A673 (cell line): ENCODE measurements at regions not wholly inside any gene's neighbourhood (a gene's known extent, or its start where the extent isn't known, plus 50 kb on each side); places are given as distances from the start of the nearest gene placed in this dataset.
A peak's percentile ranks its signal among the peaks of the same experiment; 100 is the strongest.

Experiments
- BruUV-seq: library from RNA; stranded (reverse); fragments of 400-500 nt; replicated peaks from 2 replicates; lab custom pipeline; 2021; lab: Mats Ljungman, UMichigan
- CTCF ChIA-PET: fragments of 300-600 bp; sonication (Branson Sonifier 250); formaldehyde crosslinking; loops from one replicate; lab custom pipeline; 2022; ENCODE audit warnings: antibody characterized with exemption; lab: Charles Lee
- POLR2A ChIA-PET: fragments of 300-600 bp; sonication (Branson Sonifier 250); formaldehyde crosslinking; loops from one replicate; lab custom pipeline; 2022; ENCODE audit warnings: antibody characterized with exemption; ENCODE audit not compliant: low non-redundant PET; lab: Charles Lee
- DNase-seq: peaks from one replicate; pipeline ENCODE4 v3.0.0-alpha.2; 2015; ENCODE audit warnings: low spot score
- H3K27ac ChIP-seq: fragments of 200-600 bp; sonication (generic); 2 replicates; pipeline ENCODE4 v1.5.1; 2016; ENCODE audit warnings: mixed run types, low read depth, mild to moderate bottlenecking, mixed read lengths, antibody characterized with exemption, low read length; ENCODE audit not compliant: poor library complexity, severe bottlenecking
- H3K27me3 ChIP-seq: fragments of 200-600 bp; sonication (generic); replicated peaks from 2 replicates; pipeline ENCODE4 v1.6.1; 2017; ENCODE audit warnings: mixed run types, low read depth, mild to moderate bottlenecking, mixed read lengths, antibody characterized with exemption, low read length; ENCODE audit not compliant: insufficient read depth, poor library complexity
- H3K36me3 ChIP-seq: fragments of 200-600 bp; sonication (generic); 2 replicates; pipeline ENCODE4 v1.6.1; 2016; ENCODE audit warnings: mixed run types, mild to moderate bottlenecking, mixed read lengths, antibody characterized with exemption, low read length; ENCODE audit not compliant: insufficient read depth, poor library complexity, severe bottlenecking
- H3K4me1 ChIP-seq: fragments of 200-600 bp; sonication (generic); 2 replicates; pipeline ENCODE4 v1.6.1; 2017; ENCODE audit warnings: mixed run types, mild to moderate bottlenecking, mixed read lengths, antibody characterized with exemption, low read length; ENCODE audit not compliant: insufficient read depth, poor library complexity, severe bottlenecking
- H3K4me3 ChIP-seq: fragments of 200-600 bp; sonication (generic); 2 replicates; pipeline ENCODE4 v1.5.1; 2016; ENCODE audit warnings: low read depth, mixed run types, mild to moderate bottlenecking, mixed read lengths, low read length; ENCODE audit not compliant: poor library complexity, severe bottlenecking
- H3K9me3 ChIP-seq: fragments of 200-600 bp; sonication (generic); 2 replicates; pipeline ENCODE4 v1.6.1; 2016; ENCODE audit warnings: mixed run types, low read depth, mild to moderate bottlenecking, mixed read lengths, antibody characterized with exemption, low read length; ENCODE audit not compliant: poor library complexity, severe bottlenecking
- EZH2 ChIP-seq: fragments of 200-600 bp; sonication (generic); IDR thresholded peaks from 2 replicates; pipeline ENCODE4 v1.6.1; 2017; ENCODE audit warnings: borderline replicate concordance, low read depth, mild to moderate bottlenecking, mixed read lengths, antibody characterized with exemption, low read length; ENCODE audit not compliant: poor library complexity, severe bottlenecking
- intact Hi-C: fragments of 100-400 bp; cut with micrococcal nuclease; formaldehyde crosslinking; loops from one replicate; pipeline ENCODE4 v1.10.0; 2022; ENCODE audit not compliant: unreplicated experiment
- TF ChIP-seq, protein P1 (sequence below): fragments of 300-800, 200-600 bp; sonication (generic); conservative IDR thresholded peaks from 2 replicates; pipeline ENCODE4 v1.5.1; 2017; ENCODE audit warnings: low read depth, mild to moderate bottlenecking, antibody characterized with exemption, low read length, moderate library complexity, mixed read lengths

DNA sequence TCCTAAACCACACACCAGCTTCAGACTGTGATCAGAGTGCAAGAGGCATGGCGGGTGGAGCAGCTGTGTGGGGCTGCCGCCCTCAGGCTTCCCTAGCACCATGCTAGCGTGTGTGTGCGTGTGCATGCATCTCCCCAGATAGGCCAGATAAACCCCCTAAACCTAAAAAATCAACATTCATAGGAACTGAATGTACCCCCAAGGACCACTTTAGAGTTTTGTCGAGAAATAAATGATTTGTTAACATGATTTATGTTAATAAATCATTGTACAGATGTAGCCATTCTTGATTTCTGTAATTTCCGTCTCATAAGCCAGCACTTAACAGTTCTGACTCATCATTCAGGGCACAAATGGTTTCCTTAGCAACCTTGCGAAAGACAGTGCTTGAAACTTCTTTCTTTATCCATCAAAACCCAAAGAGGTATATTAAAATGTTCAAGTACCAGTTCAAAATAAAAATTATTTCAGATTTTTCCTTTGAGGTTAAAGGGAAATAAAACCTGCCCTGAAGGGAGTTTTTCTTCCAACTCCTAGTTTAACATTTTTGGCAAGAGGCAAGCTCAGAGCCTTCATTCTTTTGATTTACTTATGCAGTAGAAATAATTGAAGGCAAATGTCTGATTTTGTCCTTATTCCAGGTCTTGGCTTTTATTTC, 206.2 kb upstream of the RGS6 start:
- no peak overlapping the region for H3K4me3 ChIP-seq
- no peaks in the 10 kb centered on the region for H3K36me3 ChIP-seq
- no peaks in the 10 kb centered on the region for H3K9me3 ChIP-seq
- no TSS peak for BruUV-seq
- DNase-seq = peak; percentile 73
- intact Hi-C loops = loop anchor here (10.0 kb wide), 2 partner anchors 401 to 569 kb away; partner anchors contain the start of gene SIPA1L1
- peak overlapping the region; percentile 8 for H3K27ac ChIP-seq
- ChIA-PET CTCF (interaction anchor here (0.8 kb wide), 1 partner anchor 129 kb away, joined by 3 read pairs; no protein-coding TSS in a partner anchor), POLR2A (no interaction called here)
- no peak for TF ChIP-seq EZH2
- TF ChIP-seq, protein P1, sequence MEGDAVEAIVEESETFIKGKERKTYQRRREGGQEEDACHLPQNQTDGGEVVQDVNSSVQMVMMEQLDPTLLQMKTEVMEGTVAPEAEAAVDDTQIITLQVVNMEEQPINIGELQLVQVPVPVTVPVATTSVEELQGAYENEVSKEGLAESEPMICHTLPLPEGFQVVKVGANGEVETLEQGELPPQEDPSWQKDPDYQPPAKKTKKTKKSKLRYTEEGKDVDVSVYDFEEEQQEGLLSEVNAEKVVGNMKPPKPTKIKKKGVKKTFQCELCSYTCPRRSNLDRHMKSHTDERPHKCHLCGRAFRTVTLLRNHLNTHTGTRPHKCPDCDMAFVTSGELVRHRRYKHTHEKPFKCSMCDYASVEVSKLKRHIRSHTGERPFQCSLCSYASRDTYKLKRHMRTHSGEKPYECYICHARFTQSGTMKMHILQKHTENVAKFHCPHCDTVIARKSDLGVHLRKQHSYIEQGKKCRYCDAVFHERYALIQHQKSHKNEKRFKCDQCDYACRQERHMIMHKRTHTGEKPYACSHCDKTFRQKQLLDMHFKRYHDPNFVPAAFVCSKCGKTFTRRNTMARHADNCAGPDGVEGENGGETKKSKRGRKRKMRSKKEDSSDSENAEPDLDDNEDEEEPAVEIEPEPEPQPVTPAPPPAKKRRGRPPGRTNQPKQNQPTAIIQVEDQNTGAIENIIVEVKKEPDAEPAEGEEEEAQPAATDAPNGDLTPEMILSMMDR = no peak
- no peaks in the 10 kb centered on the region for H3K27me3 ChIP-seq
- H3K4me1 ChIP-seq = peaks cover 16% of the 10 kb centered on the region

DNA sequence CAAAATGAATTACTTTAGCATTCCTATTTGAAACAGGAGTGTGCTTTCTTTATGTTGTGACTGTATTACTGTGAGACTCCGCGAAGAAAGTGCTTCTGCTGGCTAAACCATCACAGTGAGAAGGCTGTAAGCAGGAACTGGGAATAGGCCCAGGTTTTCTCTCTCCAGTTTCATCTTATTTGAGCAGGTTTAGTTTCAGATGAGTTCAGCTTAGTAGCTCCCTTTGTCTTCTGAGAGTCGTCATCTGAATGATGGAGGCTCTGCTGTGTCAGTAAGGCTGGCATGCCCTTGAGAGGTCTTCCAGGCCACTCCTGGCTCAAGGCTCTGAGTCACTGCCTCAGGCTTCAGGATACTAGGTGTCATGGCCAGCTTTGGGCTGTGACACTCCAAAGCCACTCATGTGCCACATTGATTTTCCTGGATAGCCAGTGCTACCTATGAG, 205.6 kb upstream of the RGS6 start:
- H3K27me3 ChIP-seq = no peaks in the 10 kb centered on the region
- intact Hi-C loops = loop anchor here (10.0 kb wide), 2 partner anchors 402 to 568 kb away; partner anchors contain the start of gene SIPA1L1
- peaks cover 13% of the 10 kb centered on the region for H3K4me1 ChIP-seq
- TF ChIP-seq, protein P1 = no peak
- no peak for TF ChIP-seq EZH2
- H3K9me3 ChIP-seq = no peaks in the 10 kb centered on the region
- BruUV-seq = no TSS peak
- no peak overlapping the region for H3K4me3 ChIP-seq
- no peak for DNase-seq
- POLR2A ChIA-PET = no interaction called here
- H3K27ac ChIP-seq = peak overlapping the region; percentile 8
- CTCF ChIA-PET = no interaction called here
- no peaks in the 10 kb centered on the region for H3K36me3 ChIP-seq

DNA sequence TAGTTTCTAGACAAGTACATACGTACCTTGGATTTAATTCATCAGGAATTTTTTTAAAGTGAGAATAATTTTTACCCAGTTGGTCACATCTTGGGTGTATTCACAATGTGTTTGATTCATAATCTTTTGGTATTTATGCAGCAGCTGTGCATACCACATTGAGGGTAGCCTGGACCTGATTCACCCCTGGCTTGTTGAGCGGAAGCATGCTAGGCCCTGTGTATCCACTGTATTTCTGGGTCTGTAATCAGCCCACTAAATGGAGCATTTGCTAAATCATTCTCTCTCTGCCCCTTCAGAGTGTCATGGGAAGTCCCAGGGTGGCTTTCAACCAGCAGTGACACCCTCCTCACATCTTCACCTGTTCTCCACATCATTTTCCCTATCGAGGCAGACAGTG, 203.8 kb upstream of the RGS6 start:
- POLR2A ChIA-PET = interaction anchor here (0.5 kb wide), 1 partner anchor 1316 kb away, joined by 3 read pairs; no protein-coding TSS in a partner anchor
- TF ChIP-seq EZH2 = no peak
- TF ChIP-seq, protein P1 = no peak
- CTCF ChIA-PET = no interaction called here
- DNase-seq = no peak
- H3K9me3 ChIP-seq = no peaks in the 10 kb centered on the region
- intact Hi-C loops = loop anchor here (10.0 kb wide), 2 partner anchors 404 to 566 kb away; partner anchors contain the start of gene SIPA1L1
- H3K4me1 ChIP-seq = peaks cover 13% of the 10 kb centered on the region
- H3K27ac ChIP-seq = no peak overlapping the region
- H3K27me3 ChIP-seq = no peaks in the 10 kb centered on the region
- no peak overlapping the region for H3K4me3 ChIP-seq
- no TSS peak for BruUV-seq
- H3K36me3 ChIP-seq = no peaks in the 10 kb centered on the region
